ENCODE measurements at regions not wholly inside any gene's neighbourhood (a gene's known extent, or its start where the extent isn't known, plus 50 kb on each side); places are given as distances from the start of the nearest gene placed in this dataset.

- TF ChIP-seq YY1 (IDR thresholded peaks at IDR 0.05; ENCODE audit: insufficient read depth, insufficient read length): no peak
- TF ChIP-seq SUZ12 (IDR thresholded peaks at IDR 0.05; ENCODE audit: extremely low read depth, insufficient read depth, insufficient read length): no peak
Measured at GRCh38 chr2:58540681-58541080, 299.6 kb upstream of the FANCL start.
